KMS-11 (cell line): ENCODE measurements at regions not wholly inside any gene's neighbourhood (a gene's known extent, or its start where the extent isn't known, plus 50 kb on each side); places are given as distances from the start of the nearest gene placed in this dataset.

Source experiments
- H2AFZ ChIP-seq: fragments of 200-600 bp; sonication (generic); 2 replicates; pipeline ENCODE4 v1.6.1; 2016; ENCODE audit warnings: antibody characterized with exemption, mixed run types, low read depth
- H3K27ac ChIP-seq: fragments of 200-600 bp; sonication (generic); 2 replicates; pipeline ENCODE4 v1.6.1; 2016; ENCODE audit warnings: mild to moderate bottlenecking, mixed run types
- H3K27me3 ChIP-seq: fragments of 200-600 bp; sonication (generic); 2 replicates; pipeline ENCODE4 v1.6.1; 2017; ENCODE audit warnings: mild to moderate bottlenecking, low read depth, mixed run types, moderate library complexity; ENCODE audit not compliant: insufficient read depth
- H3K36me3 ChIP-seq: fragments of 200-600 bp; sonication (generic); 2 replicates; pipeline ENCODE4 v1.6.1; 2017; ENCODE audit warnings: mild to moderate bottlenecking, mixed run types; ENCODE audit not compliant: insufficient read depth
- H3K4me1 ChIP-seq: fragments of 200-600 bp; sonication (generic); 2 replicates; pipeline ENCODE4 v1.6.1; 2016; ENCODE audit warnings: mild to moderate bottlenecking, low read depth, mixed run types; ENCODE audit not compliant: poor library complexity, severe bottlenecking
- H3K4me2 ChIP-seq: fragments of 200-600 bp; sonication (generic); 2 replicates; pipeline ENCODE4 v1.7.0; 2016; ENCODE audit warnings: mild to moderate bottlenecking, mixed run types
- H3K4me3 ChIP-seq: fragments of 200-600 bp; sonication (generic); IDR thresholded peaks from 2 replicates; pipeline ENCODE4 v1.6.1; 2017; ENCODE audit warnings: low read depth, low read length, mixed read lengths; ENCODE audit not compliant: insufficient read depth
- H3K79me2 ChIP-seq: fragments of 200-600 bp; sonication (generic); 2 replicates; pipeline ENCODE4 v1.6.1; 2016; ENCODE audit warnings: low read depth, mixed run types; ENCODE audit not compliant: insufficient read depth
- H3K9ac ChIP-seq: fragments of 200-600 bp; sonication (generic); 2 replicates; pipeline ENCODE4 v1.6.1; 2016; ENCODE audit warnings: mild to moderate bottlenecking, mixed run types
- H4K20me1 ChIP-seq: fragments of 200-600 bp; sonication (generic); 2 replicates; pipeline ENCODE4 v1.6.1; 2016; ENCODE audit warnings: mild to moderate bottlenecking, mixed run types; ENCODE audit not compliant: insufficient read depth
- TF ChIP-seq, protein P1 (sequence below): fragments of 200-600 bp; sonication (generic); conservative IDR thresholded peaks from 2 replicates; pipeline ENCODE4 v1.6.1; 2017; ENCODE audit warnings: low read depth, mild to moderate bottlenecking, antibody characterized with exemption, low read length, moderate library complexity, mixed read lengths

- H4K20me1 ChIP-seq: no peaks in the 10 kb centered on the region
- no peak overlapping the region for H3K27ac ChIP-seq
- H3K4me2 ChIP-seq: no peak overlapping the region
- no peak overlapping the region for H3K9ac ChIP-seq
- no peaks in the 10 kb centered on the region for H3K79me2 ChIP-seq
- no peaks in the 10 kb centered on the region for H3K36me3 ChIP-seq
- TF ChIP-seq, protein P1, sequence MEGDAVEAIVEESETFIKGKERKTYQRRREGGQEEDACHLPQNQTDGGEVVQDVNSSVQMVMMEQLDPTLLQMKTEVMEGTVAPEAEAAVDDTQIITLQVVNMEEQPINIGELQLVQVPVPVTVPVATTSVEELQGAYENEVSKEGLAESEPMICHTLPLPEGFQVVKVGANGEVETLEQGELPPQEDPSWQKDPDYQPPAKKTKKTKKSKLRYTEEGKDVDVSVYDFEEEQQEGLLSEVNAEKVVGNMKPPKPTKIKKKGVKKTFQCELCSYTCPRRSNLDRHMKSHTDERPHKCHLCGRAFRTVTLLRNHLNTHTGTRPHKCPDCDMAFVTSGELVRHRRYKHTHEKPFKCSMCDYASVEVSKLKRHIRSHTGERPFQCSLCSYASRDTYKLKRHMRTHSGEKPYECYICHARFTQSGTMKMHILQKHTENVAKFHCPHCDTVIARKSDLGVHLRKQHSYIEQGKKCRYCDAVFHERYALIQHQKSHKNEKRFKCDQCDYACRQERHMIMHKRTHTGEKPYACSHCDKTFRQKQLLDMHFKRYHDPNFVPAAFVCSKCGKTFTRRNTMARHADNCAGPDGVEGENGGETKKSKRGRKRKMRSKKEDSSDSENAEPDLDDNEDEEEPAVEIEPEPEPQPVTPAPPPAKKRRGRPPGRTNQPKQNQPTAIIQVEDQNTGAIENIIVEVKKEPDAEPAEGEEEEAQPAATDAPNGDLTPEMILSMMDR: no peak
- H2AFZ ChIP-seq: no peak overlapping the region
- H3K27me3 ChIP-seq: no peaks in the 10 kb centered on the region
- no peak overlapping the region for H3K4me3 ChIP-seq
- H3K4me1 ChIP-seq: no peaks in the 10 kb centered on the region
Observed at GRCh38 chr4:136526517-136526916, 1005.8 kb downstream of the PCDH18 start.

- Histone ChIP-seq H3K36me3 (no peaks in the 10 kb centered on the region), H3K27ac (no peak overlapping the region), H3K27me3 (no peaks in the 10 kb centered on the region), H3K4me3 (no peak overlapping the region), H3K4me2 (no peak overlapping the region), H3K4me1 (no peaks in the 10 kb centered on the region), H3K9ac (no peak overlapping the region), H4K20me1 (no peaks in the 10 kb centered on the region), H3K79me2 (no peaks in the 10 kb centered on the region), H2AFZ (no peak overlapping the region)
- TF ChIP-seq, protein P1: no peak
Observed at GRCh38 chr4:136524039-136524438, 1008.3 kb downstream of the PCDH18 start.

GRCh38 chr4:136516371-136516770 lies 1015.9 kb downstream of the PCDH18 start:
- H3K4me2 ChIP-seq: no peak overlapping the region
- H3K27ac ChIP-seq: no peak overlapping the region
- H3K4me1 ChIP-seq: no peaks in the 10 kb centered on the region
- no peak overlapping the region for H3K9ac ChIP-seq
- no peaks in the 10 kb centered on the region for H4K20me1 ChIP-seq
- H3K4me3 ChIP-seq: no peak overlapping the region
- no peaks in the 10 kb centered on the region for H3K27me3 ChIP-seq
- no peak overlapping the region for H2AFZ ChIP-seq
- no peaks in the 10 kb centered on the region for H3K79me2 ChIP-seq
- no peaks in the 10 kb centered on the region for H3K36me3 ChIP-seq
- TF ChIP-seq, protein P1: no peak

- H2AFZ ChIP-seq: no peak overlapping the region
- no peaks in the 10 kb centered on the region for H3K27me3 ChIP-seq
- no peak overlapping the region for H3K9ac ChIP-seq
- H3K4me1 ChIP-seq: no peaks in the 10 kb centered on the region
- H3K36me3 ChIP-seq: no peaks in the 10 kb centered on the region
- H3K27ac ChIP-seq: no peak overlapping the region
- no peak overlapping the region for H3K4me3 ChIP-seq
- H3K79me2 ChIP-seq: no peaks in the 10 kb centered on the region
- H3K4me2 ChIP-seq: no peak overlapping the region
- TF ChIP-seq, protein P1: no peak
- no peaks in the 10 kb centered on the region for H4K20me1 ChIP-seq
Observed at GRCh38 chr4:136505020-136505419, 1027.3 kb downstream of the PCDH18 start.
